Coronary artery (tissue), 2 donors: ENCODE measurements at regions not wholly inside any gene's neighbourhood (a gene's known extent, or its start where the extent isn't known, plus 50 kb on each side); places are given as distances from the start of the nearest gene placed in this dataset.

ENCODE experiments used
- DNase-seq: peaks from one replicate; pipeline ENCODE4 v3.0.0-alpha.2; 2017; ENCODE audit warnings: low spot score
- H3K27ac ChIP-seq, 2 donors: fragments of 200-600 bp; sonication (generic); one replicate each; pipeline ENCODE4 v1.5.1; 2016 to 2019
- H3K4me3 ChIP-seq: fragments of 200-600 bp; sonication (generic); 2 replicates; pipeline ENCODE4 v1.5.1; 2016; ENCODE audit warnings: mild to moderate bottlenecking, moderate library complexity
- TF ChIP-seq, protein P1 (sequence below): fragments of 200-600 bp; sonication (generic); IDR thresholded peaks from one replicate; pipeline ENCODE4 v1.5.1; 2019; ENCODE audit warnings: antibody characterized with exemption

DNA sequence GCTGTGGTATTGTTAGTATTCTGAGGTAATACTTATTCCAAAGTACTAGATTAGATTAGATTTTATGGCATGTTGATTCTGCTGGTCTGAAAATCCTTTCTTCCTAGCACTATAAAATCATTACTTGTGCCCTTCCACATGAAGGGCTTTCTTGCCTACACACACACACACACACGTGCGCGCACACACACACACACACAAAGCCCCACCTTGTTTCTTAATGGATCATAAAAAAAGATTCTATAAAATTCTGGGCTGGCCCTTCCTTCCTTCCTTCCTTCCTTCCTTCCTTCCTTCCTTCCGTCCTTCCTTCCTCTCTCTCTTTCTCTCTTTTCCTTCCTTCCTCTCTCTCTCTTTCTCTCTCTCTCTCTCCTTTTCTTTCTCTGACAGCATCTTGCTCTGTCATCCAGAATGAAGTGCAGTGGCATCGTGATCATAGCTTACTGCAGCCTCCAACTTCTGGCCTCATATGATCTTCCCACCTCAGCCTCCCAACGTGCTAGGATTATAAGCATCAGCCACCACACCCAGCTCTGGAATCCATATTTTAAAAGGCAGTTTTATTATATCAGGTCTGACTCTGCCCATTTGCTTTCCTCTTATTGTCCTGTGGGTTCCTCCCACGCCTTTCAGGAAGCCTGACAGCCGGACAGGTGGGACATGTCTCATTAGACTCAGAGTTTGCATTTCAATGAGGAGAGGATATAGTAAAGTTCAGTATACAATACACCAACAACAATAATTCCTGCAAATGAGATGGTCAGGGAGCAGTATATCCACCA lies 321.1 kb downstream of the PIK3C3 start:
- DNase-seq = no peak
- Histone ChIP-seq H3K27ac (no peak overlapping the region), H3K4me3 (no peak overlapping the region)
- TF ChIP-seq, protein P1, sequence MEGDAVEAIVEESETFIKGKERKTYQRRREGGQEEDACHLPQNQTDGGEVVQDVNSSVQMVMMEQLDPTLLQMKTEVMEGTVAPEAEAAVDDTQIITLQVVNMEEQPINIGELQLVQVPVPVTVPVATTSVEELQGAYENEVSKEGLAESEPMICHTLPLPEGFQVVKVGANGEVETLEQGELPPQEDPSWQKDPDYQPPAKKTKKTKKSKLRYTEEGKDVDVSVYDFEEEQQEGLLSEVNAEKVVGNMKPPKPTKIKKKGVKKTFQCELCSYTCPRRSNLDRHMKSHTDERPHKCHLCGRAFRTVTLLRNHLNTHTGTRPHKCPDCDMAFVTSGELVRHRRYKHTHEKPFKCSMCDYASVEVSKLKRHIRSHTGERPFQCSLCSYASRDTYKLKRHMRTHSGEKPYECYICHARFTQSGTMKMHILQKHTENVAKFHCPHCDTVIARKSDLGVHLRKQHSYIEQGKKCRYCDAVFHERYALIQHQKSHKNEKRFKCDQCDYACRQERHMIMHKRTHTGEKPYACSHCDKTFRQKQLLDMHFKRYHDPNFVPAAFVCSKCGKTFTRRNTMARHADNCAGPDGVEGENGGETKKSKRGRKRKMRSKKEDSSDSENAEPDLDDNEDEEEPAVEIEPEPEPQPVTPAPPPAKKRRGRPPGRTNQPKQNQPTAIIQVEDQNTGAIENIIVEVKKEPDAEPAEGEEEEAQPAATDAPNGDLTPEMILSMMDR = no peak

- Histone ChIP-seq H3K27ac (no peak overlapping the region), H3K4me3 (no peak overlapping the region)
- DNase-seq = no peak
- TF ChIP-seq, protein P1 = no peak
These were observed 326.1 kb downstream of the PIK3C3 start for GRCh38 chr18:42281124-42281523.

DNA sequence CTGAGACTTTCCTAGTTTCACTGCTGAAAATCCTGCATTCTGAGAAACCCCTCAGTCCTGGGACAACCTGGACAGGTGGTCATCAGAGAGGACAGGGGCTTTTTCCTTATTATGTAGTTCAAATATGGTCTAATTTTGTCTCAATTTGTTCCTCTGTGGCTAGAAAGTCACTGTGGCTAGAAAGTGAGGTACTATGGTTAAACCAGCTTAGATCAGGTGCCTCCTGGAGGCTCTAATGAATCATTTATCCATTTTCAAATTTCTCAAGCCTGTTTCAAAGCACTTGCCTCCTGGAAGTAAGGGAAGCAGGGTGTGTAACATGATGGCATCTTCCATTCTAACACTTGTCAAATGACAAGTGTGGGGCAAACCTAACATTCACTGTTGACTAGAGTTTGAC lies 326.8 kb downstream of the PIK3C3 start:
- TF ChIP-seq, protein P1 = no peak
- DNase-seq = no peak
- H3K27ac ChIP-seq = no peak overlapping the region
- H3K4me3 ChIP-seq = no peak overlapping the region

GRCh38 chr18:42287047-42287446 lies 332.0 kb downstream of the PIK3C3 start:
- TF ChIP-seq, protein P1 = no peak
- H3K4me3 ChIP-seq = no peak overlapping the region
- no peak overlapping the region for H3K27ac ChIP-seq
- DNase-seq = no peak

- H3K27ac ChIP-seq = no peak overlapping the region
- TF ChIP-seq, protein P1 = no peak
- no peak overlapping the region for H3K4me3 ChIP-seq
- no peak for DNase-seq
These were observed 333.1 kb downstream of the PIK3C3 start for GRCh38 chr18:42288129-42288528.

DNA sequence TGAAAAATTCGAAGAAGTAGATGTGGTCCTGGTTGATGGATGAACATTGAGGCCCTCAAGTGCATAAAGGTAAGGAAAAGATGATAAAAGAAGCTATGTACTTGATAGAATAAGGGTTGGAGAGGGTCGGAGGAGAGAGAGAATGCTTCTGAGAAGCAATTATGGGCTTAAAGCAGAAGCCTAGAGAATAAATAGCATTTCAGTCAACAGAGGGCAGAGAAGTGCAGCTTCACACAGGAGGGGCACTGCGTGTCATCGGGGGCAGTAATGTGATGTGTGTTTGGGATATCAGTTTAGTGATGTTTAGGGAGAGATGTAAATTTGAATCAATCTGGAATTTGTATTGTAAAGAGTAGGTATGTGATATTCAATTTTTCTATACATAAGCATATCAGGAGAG lies 334.5 kb downstream of the PIK3C3 start:
- Histone ChIP-seq H3K4me3 (no peak overlapping the region), H3K27ac (no peak overlapping the region)
- TF ChIP-seq, protein P1 = no peak
- no peak for DNase-seq
